Peyer's patch (tissue), 4 donors: ENCODE measurements at regions not wholly inside any gene's neighbourhood (a gene's known extent, or its start where the extent isn't known, plus 50 kb on each side); places are given as distances from the start of the nearest gene placed in this dataset.

Source experiments
- DNase-seq, 3 donors: peaks; one replicate each; pipeline ENCODE4 v3.0.0-alpha.2; 2017 to 2019
- H3K27ac ChIP-seq, 4 donors: fragments of 200-600 bp; sonication (generic); one replicate each; pipeline ENCODE4 v1.5.1; 2016 to 2019
- H3K27me3 ChIP-seq, 2 donors: fragments of 200-600 bp; sonication (generic); one replicate each; pipeline ENCODE4 v1.5.1; 2019
- H3K36me3 ChIP-seq, 3 donors: fragments of 200-600 bp; sonication (generic); one replicate each; pipeline ENCODE4 v1.5.1; 2016 to 2019
- H3K4me1 ChIP-seq, 4 donors: fragments of 200-600 bp; sonication (generic); one replicate each; pipeline ENCODE4 v1.5.1; 2016 to 2019
- H3K4me3 ChIP-seq, 4 donors: fragments of 200-600 bp; sonication (generic); 1 replicate in 3 of 4; 2 replicates in 1 of 4; pipeline ENCODE4 v1.5.1; 2016 to 2019; ENCODE audit warnings: mild to moderate bottlenecking in 1 of 4
- H3K9me3 ChIP-seq, 4 donors: fragments of 200-600 bp; sonication (generic); one replicate each; pipeline ENCODE4 v1.5.1; 2016 to 2019; ENCODE audit warnings: mild to moderate bottlenecking in 1 of 4
- CTCF ChIP-seq, 6 experiments: fragments of 450-650 bp in 4 of 6; fragments of 200-600 bp in 2 of 6; sonication (generic) in 1 of 6; IDR thresholded peaks; one replicate each; pipeline ENCODE4 v1.5.1; 2017 to 2019; ENCODE audit warnings: antibody characterized with exemption in 6 of 6, mild to moderate bottlenecking in 3 of 6, moderate library complexity in 1 of 6
- POLR2A ChIP-seq, 2 donors: fragments of 450-650 bp; IDR thresholded peaks; one replicate each; pipeline ENCODE4 v1.5.1; 2017; ENCODE audit warnings: antibody characterized with exemption in 2 of 2, mild to moderate bottlenecking in 2 of 2, moderate library complexity in 2 of 2

- Histone ChIP-seq H3K4me1 (no peaks in the 10 kb centered on the region), H3K27me3 (no peaks in the 10 kb centered on the region), H3K9me3 (no peaks in the 10 kb centered on the region), H3K4me3 (no peak overlapping the region), H3K27ac (peak overlapping the region in 2 of 4 donors; percentile 55 to 67), H3K36me3 (no peaks in the 10 kb centered on the region)
- DNase-seq: peak in 1 of 3 donors; percentile 15
- no peak for TF ChIP-seq POLR2A (IDR thresholded peaks at IDR 0.05)
- no peak for TF ChIP-seq CTCF (IDR thresholded peaks at IDR 0.05)
Observed at GRCh38 chr7:115274-115911, 77.0 kb upstream of the FAM20C start.

GRCh38 chr7:116188-116981 is 76.0 kb upstream of the FAM20C start:
- peak in 1 of 3 donors; percentile 3 for DNase-seq
- H3K4me1 ChIP-seq: no peaks in the 10 kb centered on the region
- H3K4me3 ChIP-seq: no peak overlapping the region
- TF ChIP-seq POLR2A (IDR thresholded peaks at IDR 0.05) (no peak), CTCF (IDR thresholded peaks at IDR 0.05) (no peak)
- H3K36me3 ChIP-seq: no peaks in the 10 kb centered on the region
- no peaks in the 10 kb centered on the region for H3K9me3 ChIP-seq
- H3K27me3 ChIP-seq: no peaks in the 10 kb centered on the region
- H3K27ac ChIP-seq: peak overlapping the region in 3 of 4 donors; percentile 25 to 67 (median 55)

GRCh38 chr7:117836-118614 is 74.3 kb upstream of the FAM20C start:
- Histone ChIP-seq H3K27ac (peak overlapping the region in 1 of 4 donors; percentile 56), H3K36me3 (no peaks in the 10 kb centered on the region), H3K27me3 (no peaks in the 10 kb centered on the region), H3K4me3 (no peak overlapping the region), H3K4me1 (no peaks in the 10 kb centered on the region), H3K9me3 (no peaks in the 10 kb centered on the region)
- DNase-seq: peak in 1 of 3 donors; percentile 9
- TF ChIP-seq POLR2A (IDR thresholded peaks at IDR 0.05) (no peak), CTCF (IDR thresholded peaks at IDR 0.05) (no peak)

- Histone ChIP-seq H3K27ac (peak overlapping the region in 3 of 4 donors; percentile 46 to 74 (median 56)), H3K4me1 (no peaks in the 10 kb centered on the region), H3K27me3 (no peaks in the 10 kb centered on the region), H3K4me3 (no peak overlapping the region), H3K36me3 (no peaks in the 10 kb centered on the region), H3K9me3 (no peaks in the 10 kb centered on the region)
- TF ChIP-seq POLR2A (IDR thresholded peaks at IDR 0.05): no peak
- no peak for TF ChIP-seq CTCF (IDR thresholded peaks at IDR 0.05)
- DNase-seq: peak in 2 of 3 donors; percentile 11 to 44
Observed at GRCh38 chr7:118615-119391, 73.6 kb upstream of the FAM20C start.
